GM23338 (cell line): ENCODE measurements at regions not wholly inside any gene's neighbourhood (a gene's known extent, or its start where the extent isn't known, plus 50 kb on each side); places are given as distances from the start of the nearest gene placed in this dataset.

Experiments
- ATAC-seq: fragments of 200-7000 bp; cut with Tn5 transposase; 3 replicates; pipeline ENCODE4 v1.9.1; 2020
- DNase-seq: peaks from one replicate; pipeline ENCODE4 v3.0.0-alpha.2; 2015; ENCODE audit warnings: low spot score
- H2AFZ ChIP-seq: fragments of 200-600 bp; sonication (generic); 2 replicates; pipeline ENCODE4 v1.8.0; 2016; ENCODE audit warnings: antibody characterized with exemption, mild to moderate bottlenecking, moderate library complexity
- H3F3A ChIP-seq: fragments of 200-600 bp; sonication (generic); replicated peaks from 2 replicates; pipeline ENCODE4 v1.8.0; 2017; ENCODE audit warnings: antibody characterized with exemption, mixed run types, low read depth
- H3K27ac ChIP-seq: fragments of 200-600 bp; sonication (generic); 2 replicates; pipeline ENCODE4 v1.6.1; 2016; ENCODE audit warnings: low read depth
- H3K27me3 ChIP-seq: fragments of 200-600 bp; sonication (generic); 2 replicates; pipeline ENCODE4 v1.8.0; 2016; ENCODE audit warnings: mild to moderate bottlenecking, mixed run types, moderate library complexity; ENCODE audit not compliant: insufficient read depth
- H3K36me3 ChIP-seq: fragments of 200-600 bp; sonication (generic); 2 replicates; pipeline ENCODE4 v1.8.0; 2016; ENCODE audit warnings: mild to moderate bottlenecking; ENCODE audit not compliant: insufficient read depth
- H3K4me1 ChIP-seq: fragments of 200-600 bp; sonication (generic); 2 replicates; pipeline ENCODE4 v1.8.0; 2016; ENCODE audit warnings: mild to moderate bottlenecking, moderate library complexity; ENCODE audit not compliant: insufficient read depth
- H3K4me2 ChIP-seq: fragments of 200-600 bp; sonication (generic); 2 replicates; pipeline ENCODE4 v1.7.1; 2017; ENCODE audit warnings: mixed run types
- H3K4me3 ChIP-seq: fragments of 200-600 bp; sonication (generic); 2 replicates; pipeline ENCODE4 v1.6.1; 2016; ENCODE audit warnings: mixed run types
- H3K79me2 ChIP-seq: fragments of 200-600 bp; sonication (generic); replicated peaks from 2 replicates; pipeline ENCODE4 v1.8.0; 2017; ENCODE audit warnings: mild to moderate bottlenecking; ENCODE audit not compliant: insufficient read depth
- H3K9me2 ChIP-seq: fragments of 200-600 bp; sonication (generic); 2 replicates; pipeline ENCODE4 v1.8.0; 2017; ENCODE audit not compliant: insufficient read depth
- H4K20me1 ChIP-seq: fragments of 200-600 bp; sonication (generic); replicated peaks from 2 replicates; pipeline ENCODE4 v1.8.0; 2017; ENCODE audit warnings: mild to moderate bottlenecking; ENCODE audit not compliant: insufficient read depth
- H3K27ac Mint-ChIP-seq: 2 replicates; pipeline ENCODE4 v1.8.0; 2020; ENCODE audit warnings: inconsistent platforms, mild to moderate bottlenecking, moderate library complexity, mixed read lengths
- H3K27me3 Mint-ChIP-seq: 3 replicates; pipeline ENCODE4 v1.8.0; 2022; ENCODE audit warnings: low read depth, mild to moderate bottlenecking, moderate library complexity, mixed read lengths, inconsistent platforms; ENCODE audit not compliant: insufficient read depth, poor library complexity
- H3K36me3 Mint-ChIP-seq: 3 replicates; pipeline ENCODE4 v1.8.0; 2021; ENCODE audit warnings: low read depth, mild to moderate bottlenecking, inconsistent platforms, moderate library complexity, mixed read lengths
- H3K4me1 Mint-ChIP-seq: 3 replicates; pipeline ENCODE4 v1.8.0; 2020; ENCODE audit warnings: mild to moderate bottlenecking, inconsistent platforms, mixed read lengths
- H3K4me3 Mint-ChIP-seq: 3 replicates; pipeline ENCODE4 v1.8.0; 2021; ENCODE audit warnings: moderate library complexity, mild to moderate bottlenecking, inconsistent platforms, mixed read lengths
- H3K9me3 Mint-ChIP-seq: 3 replicates; pipeline ENCODE4 v1.8.0; 2020; ENCODE audit warnings: moderate library complexity, mild to moderate bottlenecking, inconsistent platforms, mixed read lengths
- CREB1 ChIP-seq: fragments of 250-450 bp; sonication (Bioruptor Pico); IDR thresholded peaks from 2 replicates; pipeline ENCODE4 v1.5.0; 2020; ENCODE audit warnings: low read depth, mild to moderate bottlenecking, moderate library complexity
- CTCF ChIP-seq, 2 experiments: fragments of 200-600 bp in 1 of 2; sonication (generic) in 1 of 2; conservative IDR thresholded peaks; 2 replicates each; pipeline versions ENCODE4 v1.5.1 to v1.6.1; 2016 to 2017; ENCODE audit warnings: antibody characterized with exemption in 2 of 2, low read depth in 2 of 2, mild to moderate bottlenecking in 2 of 2, moderate library complexity in 1 of 2
- EZH2 ChIP-seq: fragments of 200-600 bp; sonication (generic); IDR thresholded peaks from one replicate; pipeline ENCODE4 v1.8.0; 2017; ENCODE audit warnings: antibody characterized with exemption, mild to moderate bottlenecking, low read depth; ENCODE audit not compliant: unreplicated experiment
- EZH2phosphoT487 ChIP-seq: fragments of 200-600 bp; sonication (generic); IDR thresholded peaks from one replicate; pipeline ENCODE4 v1.8.1; 2018; ENCODE audit warnings: antibody characterized with exemption; ENCODE audit not compliant: unreplicated experiment
- NANOG ChIP-seq: IDR thresholded peaks from 2 replicates; pipeline ENCODE4 v1.6.1; 2016; ENCODE audit warnings: antibody characterized with exemption, borderline replicate concordance
- POLR2AphosphoS5 ChIP-seq: IDR thresholded peaks from 2 replicates; pipeline ENCODE4 v1.6.1; 2016; ENCODE audit warnings: antibody characterized with exemption, low read depth
- REST ChIP-seq: IDR thresholded peaks from one replicate; pipeline ENCODE4 v1.6.1; 2018; ENCODE audit warnings: antibody characterized with exemption; ENCODE audit not compliant: unreplicated experiment
- STAT1 ChIP-seq: IDR thresholded peaks from one replicate; pipeline ENCODE4 v1.6.1; 2016; ENCODE audit warnings: antibody characterized with exemption; ENCODE audit not compliant: unreplicated experiment
- ZNF114 ChIP-seq: fragments of 250-450 bp; sonication (Bioruptor Pico); IDR thresholded peaks from 2 replicates; pipeline ENCODE4 v1.5.0; 2020; ENCODE audit warnings: mild to moderate bottlenecking, moderate library complexity
- ZNF331 ChIP-seq: fragments of 250-450 bp; sonication (Bioruptor Pico); IDR thresholded peaks from 2 replicates; pipeline ENCODE4 v1.5.0; 2020; ENCODE audit warnings: low read depth, mild to moderate bottlenecking, moderate library complexity

DNA sequence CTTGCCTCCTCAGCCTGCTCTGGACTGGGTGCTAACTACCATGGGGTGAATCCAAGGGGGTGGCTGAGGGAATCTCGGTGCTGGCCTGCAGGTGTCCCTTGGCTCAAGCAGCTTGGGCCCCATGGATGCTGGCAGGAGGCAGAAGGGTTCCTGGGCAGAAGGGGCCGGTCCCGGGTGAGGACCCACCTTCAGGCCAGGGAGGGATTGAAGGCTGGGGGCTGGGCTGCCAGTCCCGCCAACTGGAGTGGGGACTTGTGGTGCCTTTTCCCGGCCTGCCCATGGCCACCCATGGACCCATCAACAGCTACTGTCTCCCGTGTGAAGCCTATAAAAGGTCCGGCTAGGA, 550.1 kb downstream of the SLC6A15 start:
- H2AFZ ChIP-seq: no peak overlapping the region
- H3K36me3 ChIP-seq: no peaks in the 10 kb centered on the region
- no peak overlapping the region for H3K27ac ChIP-seq
- Mint-ChIP-seq H3K27ac (no peak overlapping the region), H3K9me3 (peaks cover 3% of the 10 kb centered on the region; the same call in 2 of the 3 replicates), H3K4me3 (no peak overlapping the region), H3K36me3 (no peaks in the 10 kb centered on the region; the same call in 2 of the 3 replicates), H3K27me3 (no peaks in the 10 kb centered on the region), H3K4me1 (no peaks in the 10 kb centered on the region)
- no peaks in the 10 kb centered on the region for H3F3A ChIP-seq
- H3K79me2 ChIP-seq: no peaks in the 10 kb centered on the region
- H3K9me2 ChIP-seq: no peaks in the 10 kb centered on the region
- H3K4me2 ChIP-seq: no peak overlapping the region
- TF ChIP-seq POLR2AphosphoS5 (no peak), ZNF331 (CRISPR knock-in tag) (no peak), CTCF (conservative IDR thresholded peaks at IDR 0.05; ENCODE audit: low read depth in 2 of 2) (no peak), STAT1 (no peak), REST (no peak), NANOG (no peak), EZH2phosphoT487 (no peak), EZH2 (no peak), ZNF114 (no peak)
- no peak overlapping the region for H3K4me3 ChIP-seq
- no peaks in the 10 kb centered on the region for H3K27me3 ChIP-seq
- no peaks in the 10 kb centered on the region for H3K4me1 ChIP-seq
- no peaks in the 10 kb centered on the region for H4K20me1 ChIP-seq
- DNase-seq (no peak), ATAC-seq (no peak)

DNA sequence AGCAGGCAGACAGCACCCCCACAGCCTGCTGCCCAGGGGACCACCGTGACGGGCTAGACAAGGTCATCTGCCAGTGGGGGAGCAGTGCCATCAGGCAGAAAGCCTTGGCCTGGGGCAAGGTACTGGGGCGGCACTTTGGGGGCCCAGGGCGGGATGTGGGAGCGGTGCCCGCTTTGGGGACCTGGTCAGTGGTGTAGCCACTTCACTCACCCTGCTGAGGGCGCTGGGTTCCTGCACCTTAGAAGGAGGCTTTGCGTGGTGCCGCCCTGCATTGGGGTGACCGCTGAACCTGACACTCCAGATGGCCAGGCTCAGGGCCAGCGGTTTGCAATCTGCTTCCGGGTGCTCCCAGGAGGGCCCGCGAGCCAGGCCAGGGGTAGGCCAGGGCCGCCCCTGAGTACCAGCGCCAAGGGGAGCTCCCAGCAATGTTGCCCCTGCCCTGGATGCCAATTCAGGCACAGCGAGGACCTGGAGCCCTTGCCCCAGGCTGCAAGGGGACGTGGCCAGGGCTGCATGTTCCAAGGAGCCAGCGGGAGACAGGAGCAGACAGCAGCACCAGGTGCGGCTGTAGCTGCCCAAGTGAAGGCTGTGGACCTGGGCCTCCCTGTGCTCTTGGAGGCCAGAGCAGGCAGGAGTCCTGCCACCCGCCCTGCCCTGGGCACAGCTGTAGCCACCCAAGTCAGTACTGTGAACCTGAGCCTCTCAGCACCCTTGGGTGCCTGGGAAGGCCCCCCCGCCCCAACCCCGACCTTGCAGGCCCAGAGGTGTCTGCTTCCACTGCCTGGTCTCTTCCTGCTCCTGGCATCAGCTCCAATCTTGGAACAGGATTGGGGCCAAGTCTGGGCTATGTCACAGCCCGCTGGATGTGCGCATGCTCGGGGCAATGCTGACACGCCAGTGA, 550.7 kb downstream of the SLC6A15 start:
- Histone ChIP-seq H3F3A (no peaks in the 10 kb centered on the region), H3K36me3 (no peaks in the 10 kb centered on the region), H3K4me2 (no peak overlapping the region), H4K20me1 (no peaks in the 10 kb centered on the region), H3K27ac (no peak overlapping the region), H3K4me1 (no peaks in the 10 kb centered on the region), H2AFZ (peak overlapping the region; percentile 43; the same call in 1 of the 2 replicates), H3K9me2 (no peaks in the 10 kb centered on the region), H3K4me3 (no peak overlapping the region), H3K27me3 (no peaks in the 10 kb centered on the region), H3K79me2 (no peaks in the 10 kb centered on the region)
- Mint-ChIP-seq H3K4me3 (no peak overlapping the region), H3K27ac (no peak overlapping the region), H3K36me3 (no peaks in the 10 kb centered on the region; the same call in 2 of the 3 replicates), H3K4me1 (no peaks in the 10 kb centered on the region), H3K27me3 (no peaks in the 10 kb centered on the region), H3K9me3 (peaks cover 3% of the 10 kb centered on the region; the same call in 2 of the 3 replicates)
- TF ChIP-seq CTCF (conservative IDR thresholded peaks at IDR 0.05; ENCODE audit: low read depth in 2 of 2) (peak in 1 of 2 experiments; percentile 31; a peak in 2 of 4 replicates), CREB1 (CRISPR knock-in tag) (no peak), NANOG (no peak)
- no peak; the same call in 2 of the 3 replicates for ATAC-seq
- peak; percentile 1 for DNase-seq
